ENCODE measurements at regions not wholly inside any gene's neighbourhood (a gene's known extent, or its start where the extent isn't known, plus 50 kb on each side); places are given as distances from the start of the nearest gene placed in this dataset.
"Not testable (repeated sequence)": the region's sequence is repeated elsewhere in the genome, so short reads cannot be mapped to it uniquely, and the experiment has no call there.

DNA sequence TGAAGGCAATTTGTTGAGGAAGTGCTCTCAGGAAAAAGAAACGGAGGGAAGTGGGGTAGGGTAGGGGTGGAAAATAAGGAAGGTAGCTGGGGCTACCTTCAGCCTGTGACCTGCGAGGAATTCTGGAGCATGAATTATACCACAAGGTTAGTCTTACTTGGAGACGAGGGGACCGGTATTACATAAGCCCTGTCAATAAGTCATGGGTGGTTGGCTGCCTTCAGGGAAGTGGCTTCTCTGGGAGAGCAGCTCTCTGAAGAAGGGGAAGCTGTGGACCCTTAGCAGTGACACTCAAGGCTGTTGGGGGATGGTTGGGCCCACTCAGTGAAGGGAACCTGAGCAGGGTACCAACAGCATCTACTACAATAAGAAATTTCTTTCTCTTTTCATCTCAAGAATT, 111.3 kb downstream of the TNFSF18 start:
- intact Hi-C loops (cut with DNase I) = no loop called here
- no peaks in the 10 kb centered on the region for H3K9me3 ChIP-seq
- no peaks in the 10 kb centered on the region for H3K27me3 ChIP-seq
- no peak overlapping the region for H3K9ac ChIP-seq (ENCODE audit: low read depth in 2 of 2, low read length in 2 of 2)
- H3K27ac ChIP-seq = no peak overlapping the region
- no peaks in the 10 kb centered on the region for H3K4me1 ChIP-seq
- TF ChIP-seq, protein P1, sequence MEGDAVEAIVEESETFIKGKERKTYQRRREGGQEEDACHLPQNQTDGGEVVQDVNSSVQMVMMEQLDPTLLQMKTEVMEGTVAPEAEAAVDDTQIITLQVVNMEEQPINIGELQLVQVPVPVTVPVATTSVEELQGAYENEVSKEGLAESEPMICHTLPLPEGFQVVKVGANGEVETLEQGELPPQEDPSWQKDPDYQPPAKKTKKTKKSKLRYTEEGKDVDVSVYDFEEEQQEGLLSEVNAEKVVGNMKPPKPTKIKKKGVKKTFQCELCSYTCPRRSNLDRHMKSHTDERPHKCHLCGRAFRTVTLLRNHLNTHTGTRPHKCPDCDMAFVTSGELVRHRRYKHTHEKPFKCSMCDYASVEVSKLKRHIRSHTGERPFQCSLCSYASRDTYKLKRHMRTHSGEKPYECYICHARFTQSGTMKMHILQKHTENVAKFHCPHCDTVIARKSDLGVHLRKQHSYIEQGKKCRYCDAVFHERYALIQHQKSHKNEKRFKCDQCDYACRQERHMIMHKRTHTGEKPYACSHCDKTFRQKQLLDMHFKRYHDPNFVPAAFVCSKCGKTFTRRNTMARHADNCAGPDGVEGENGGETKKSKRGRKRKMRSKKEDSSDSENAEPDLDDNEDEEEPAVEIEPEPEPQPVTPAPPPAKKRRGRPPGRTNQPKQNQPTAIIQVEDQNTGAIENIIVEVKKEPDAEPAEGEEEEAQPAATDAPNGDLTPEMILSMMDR (IDR thresholded peaks at IDR 0.05) = no peak
- DNase-seq = no peak
- H3K36me3 ChIP-seq = no peaks in the 10 kb centered on the region
- no peak overlapping the region for H3K4me3 ChIP-seq

DNA sequence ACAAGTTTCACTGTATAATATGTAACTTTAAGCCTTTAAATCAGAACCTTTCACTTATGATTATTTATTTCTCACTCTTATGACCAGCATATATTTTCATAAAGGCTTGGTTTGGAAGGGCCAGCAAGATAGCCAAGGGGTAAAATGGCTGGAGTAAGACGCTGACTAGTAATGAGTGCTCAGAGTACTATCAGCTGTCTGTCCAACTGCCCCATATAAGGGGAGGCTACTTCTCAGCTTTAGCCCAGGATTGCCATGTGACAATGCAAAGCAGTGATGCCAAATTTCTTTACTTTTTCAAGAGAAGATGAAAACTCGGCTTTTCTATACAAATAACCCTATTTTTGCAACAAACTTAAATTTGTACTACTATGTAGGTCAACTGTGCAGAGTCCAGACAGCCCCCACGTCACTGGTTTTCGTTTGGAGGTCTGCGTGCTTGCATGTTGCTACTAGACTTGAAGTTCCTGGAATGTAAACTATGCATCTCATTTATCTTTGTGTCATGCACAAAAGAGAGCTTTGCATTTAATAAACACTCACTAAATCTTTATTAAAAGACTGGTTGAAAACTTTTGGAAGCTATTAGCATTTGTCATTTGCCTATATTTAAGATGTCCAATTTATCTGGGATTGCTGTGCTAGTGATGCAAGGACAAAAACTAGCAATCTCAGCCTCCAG, 110.4 kb downstream of the TNFSF18 start:
- Histone ChIP-seq H3K4me1 (no peaks in the 10 kb centered on the region), H3K4me3 (no peak overlapping the region), H3K36me3 (no peaks in the 10 kb centered on the region), H3K27ac (no peak overlapping the region), H3K27me3 (no peaks in the 10 kb centered on the region), H3K9ac (ENCODE audit: low read depth in 2 of 2, low read length in 2 of 2) (no peak overlapping the region), H3K9me3 (no peaks in the 10 kb centered on the region)
- intact Hi-C loops (cut with DNase I) = no loop called here
- TF ChIP-seq, protein P1 (IDR thresholded peaks at IDR 0.05) = no peak
- no peak for DNase-seq

DNA sequence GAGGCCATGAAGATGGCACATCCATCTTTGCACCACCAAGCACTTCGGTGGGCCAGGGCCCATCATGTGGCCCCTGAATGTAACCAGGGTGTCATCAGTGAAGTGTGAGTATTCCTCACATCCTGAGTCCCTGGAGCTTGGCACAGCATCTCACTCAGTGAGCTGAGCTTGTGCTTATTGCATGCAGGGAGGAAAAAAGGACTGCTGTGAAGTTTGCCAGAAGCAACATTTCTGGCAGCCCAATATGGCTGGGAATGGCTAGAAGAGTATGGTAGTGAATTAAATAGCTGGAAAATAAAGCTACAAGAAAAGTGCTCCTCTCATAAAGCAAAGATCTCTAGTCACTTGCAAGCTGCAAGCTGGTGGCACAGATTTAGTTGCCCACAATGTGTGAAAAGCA, 109.3 kb downstream of the TNFSF18 start:
- H3K9ac ChIP-seq (ENCODE audit: low read depth in 2 of 2, low read length in 2 of 2) = no peak overlapping the region
- no peaks in the 10 kb centered on the region for H3K36me3 ChIP-seq
- no peak overlapping the region for H3K4me3 ChIP-seq
- no peak for DNase-seq
- H3K27ac ChIP-seq = no peak overlapping the region
- H3K27me3 ChIP-seq = no peaks in the 10 kb centered on the region
- H3K9me3 ChIP-seq = no peaks in the 10 kb centered on the region
- no peaks in the 10 kb centered on the region for H3K4me1 ChIP-seq
- intact Hi-C loops (cut with DNase I) = no loop called here
- TF ChIP-seq, protein P1 (IDR thresholded peaks at IDR 0.05) = no peak

DNA sequence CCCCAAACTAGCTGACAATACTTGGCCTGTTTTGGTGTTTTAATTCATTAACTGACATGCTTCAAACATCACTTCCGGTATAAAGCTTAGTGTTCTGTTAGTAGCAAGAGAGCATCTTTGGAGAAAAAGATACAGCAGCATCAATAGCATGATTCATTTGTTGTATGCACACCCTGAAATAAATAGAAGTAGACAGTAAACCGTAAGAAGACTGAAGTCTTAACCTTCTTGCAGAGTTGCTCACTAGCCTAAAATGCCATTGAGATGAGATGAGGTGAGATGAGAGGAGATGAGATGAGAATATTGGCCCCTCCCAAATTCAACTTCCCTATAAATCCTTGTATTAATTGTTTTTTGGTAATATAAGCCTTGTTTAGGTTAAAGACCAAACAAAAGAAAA, 108.8 kb downstream of the TNFSF18 start:
- no peaks in the 10 kb centered on the region for H3K27me3 ChIP-seq
- intact Hi-C loops (cut with DNase I) = no loop called here
- H3K36me3 ChIP-seq = no peaks in the 10 kb centered on the region
- no peak overlapping the region for H3K4me3 ChIP-seq
- H3K4me1 ChIP-seq = no peaks in the 10 kb centered on the region
- DNase-seq = no peak
- TF ChIP-seq, protein P1 (IDR thresholded peaks at IDR 0.05) = no peak
- no peak overlapping the region for H3K9ac ChIP-seq (ENCODE audit: low read depth in 2 of 2, low read length in 2 of 2)
- no peak overlapping the region for H3K27ac ChIP-seq
- H3K9me3 ChIP-seq = no peaks in the 10 kb centered on the region

DNA sequence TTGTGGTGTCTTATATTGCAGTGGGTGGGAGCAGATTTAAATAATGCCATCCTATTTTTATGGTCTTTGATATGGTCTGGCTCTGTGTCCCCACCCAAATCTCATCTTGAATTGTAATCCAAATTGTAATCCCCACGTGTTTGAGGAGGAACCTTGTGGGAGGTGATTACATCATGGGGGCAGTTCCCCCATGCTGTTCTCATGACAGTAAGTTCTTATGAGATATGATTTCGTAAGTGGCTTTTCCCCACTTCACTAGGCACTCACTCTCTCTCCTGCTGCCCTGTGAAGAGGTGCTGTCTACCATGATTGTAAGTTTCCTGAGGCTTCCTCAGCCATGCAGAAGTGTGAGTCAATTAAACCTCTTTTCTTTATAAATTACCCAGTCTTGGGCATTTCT, 107.6 kb downstream of the TNFSF18 start:
- DNase-seq; H3K36me3 ChIP-seq; H3K27ac ChIP-seq; intact Hi-C loops (cut with DNase I); H3K9ac ChIP-seq (ENCODE audit: low read depth in 2 of 2, low read length in 2 of 2); H3K9me3 ChIP-seq; H3K4me1 ChIP-seq; H3K4me3 ChIP-seq; H3K27me3 ChIP-seq: not testable (repeated sequence)

DNA sequence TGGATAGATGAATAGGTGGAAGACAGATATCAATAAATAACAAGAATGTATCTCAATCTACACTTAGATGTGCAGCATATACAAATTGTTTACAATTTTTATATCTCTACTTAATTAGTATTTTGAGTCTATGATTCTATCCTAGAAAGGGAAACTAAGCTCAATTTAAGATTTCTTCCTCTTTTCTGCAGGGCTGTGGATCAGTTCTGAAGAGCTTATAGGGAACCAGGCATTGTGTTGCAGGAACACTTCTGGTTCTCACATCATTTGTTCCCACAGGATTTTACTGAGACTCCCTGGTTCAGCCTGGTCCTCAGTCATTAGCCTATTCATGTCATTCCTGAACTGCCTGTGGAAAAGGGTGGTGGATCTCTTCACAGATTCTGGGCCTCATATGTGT, 105.8 kb downstream of the TNFSF18 start:
- Histone ChIP-seq H3K9ac (ENCODE audit: low read depth in 2 of 2, low read length in 2 of 2) (no peak overlapping the region), H3K4me3 (no peak overlapping the region), H3K27ac (no peak overlapping the region), H3K9me3 (no peaks in the 10 kb centered on the region), H3K36me3 (no peaks in the 10 kb centered on the region), H3K4me1 (no peaks in the 10 kb centered on the region), H3K27me3 (no peaks in the 10 kb centered on the region)
- intact Hi-C loops (cut with DNase I) = no loop called here
- TF ChIP-seq, protein P1 (IDR thresholded peaks at IDR 0.05) = no peak
- DNase-seq = no peak

Data from colonic mucosa (tissue), 4 donors.